ENCODE measurements at regions not wholly inside any gene's neighbourhood (a gene's known extent, or its start where the extent isn't known, plus 50 kb on each side); places are given as distances from the start of the nearest gene placed in this dataset.

GRCh38 chr2:2731816-2732284 is 400.8 kb upstream of the MYT1L start:
- TF ChIP-seq CTCF (IDR thresholded peaks at IDR 0.05 in 8 of 11, conservative IDR thresholded peaks at IDR 0.05 in 3 of 11) (no peak), POLR2A (IDR thresholded peaks at IDR 0.05) (no peak), POLR2AphosphoS5 (IDR thresholded peaks at IDR 0.05) (no peak)

All from spleen (tissue), 7 donors.